HL-60 (cell line): ENCODE measurements at regions not wholly inside any gene's neighbourhood (a gene's known extent, or its start where the extent isn't known, plus 50 kb on each side); places are given as distances from the start of the nearest gene placed in this dataset.

Experiments used
- GABPA ChIP-seq: IDR thresholded peaks from 2 replicates; pipeline ENCODE4 v1.6.1; 2012; ENCODE audit warnings: low read depth
- POLR2AphosphoS5 ChIP-seq: IDR thresholded peaks from 2 replicates; pipeline ENCODE4 v1.6.1; 2012; ENCODE audit warnings: low read depth
- REST ChIP-seq: IDR thresholded peaks from 2 replicates; pipeline ENCODE4 v1.6.1; 2012; ENCODE audit warnings: low read depth; ENCODE audit not compliant: insufficient replicate concordance
- TF ChIP-seq, protein P1 (sequence below): IDR thresholded peaks from one replicate; pipeline ENCODE4 v1.5.1; 2011; ENCODE audit warnings: low read length, control low read depth, inconsistent platforms; ENCODE audit not compliant: insufficient read depth

GRCh38 chr15:85312929-85313331 lies 67.5 kb upstream of the AKAP13 start:
- TF ChIP-seq, protein P1, sequence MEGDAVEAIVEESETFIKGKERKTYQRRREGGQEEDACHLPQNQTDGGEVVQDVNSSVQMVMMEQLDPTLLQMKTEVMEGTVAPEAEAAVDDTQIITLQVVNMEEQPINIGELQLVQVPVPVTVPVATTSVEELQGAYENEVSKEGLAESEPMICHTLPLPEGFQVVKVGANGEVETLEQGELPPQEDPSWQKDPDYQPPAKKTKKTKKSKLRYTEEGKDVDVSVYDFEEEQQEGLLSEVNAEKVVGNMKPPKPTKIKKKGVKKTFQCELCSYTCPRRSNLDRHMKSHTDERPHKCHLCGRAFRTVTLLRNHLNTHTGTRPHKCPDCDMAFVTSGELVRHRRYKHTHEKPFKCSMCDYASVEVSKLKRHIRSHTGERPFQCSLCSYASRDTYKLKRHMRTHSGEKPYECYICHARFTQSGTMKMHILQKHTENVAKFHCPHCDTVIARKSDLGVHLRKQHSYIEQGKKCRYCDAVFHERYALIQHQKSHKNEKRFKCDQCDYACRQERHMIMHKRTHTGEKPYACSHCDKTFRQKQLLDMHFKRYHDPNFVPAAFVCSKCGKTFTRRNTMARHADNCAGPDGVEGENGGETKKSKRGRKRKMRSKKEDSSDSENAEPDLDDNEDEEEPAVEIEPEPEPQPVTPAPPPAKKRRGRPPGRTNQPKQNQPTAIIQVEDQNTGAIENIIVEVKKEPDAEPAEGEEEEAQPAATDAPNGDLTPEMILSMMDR = peak; percentile 3
- TF ChIP-seq GABPA (no peak), POLR2AphosphoS5 (no peak), REST (no peak)
